Prostate gland (tissue), 2 donors: ENCODE measurements at regions not wholly inside any gene's neighbourhood (a gene's known extent, or its start where the extent isn't known, plus 50 kb on each side); places are given as distances from the start of the nearest gene placed in this dataset.
"Not testable (repeated sequence)": the region's sequence is repeated elsewhere in the genome, so short reads cannot be mapped to it uniquely, and the experiment has no call there.

Experiments used
- DNase-seq: peaks from one replicate; pipeline ENCODE4 v3.0.0-alpha.2; 2019; ENCODE audit warnings: low spot score
- H3K27ac ChIP-seq, 2 donors: fragments of 200-600 bp; sonication (generic); 2 replicates each; pipeline ENCODE4 v1.5.1; 2017 to 2019
- H3K27me3 ChIP-seq: fragments of 200-600 bp; sonication (generic); replicated peaks from 2 replicates; pipeline ENCODE4 v1.5.1; 2019; ENCODE audit not compliant: insufficient read depth
- H3K36me3 ChIP-seq, 2 donors: fragments of 200-600 bp; sonication (generic); 1 replicate in 1 of 2; 2 replicates in 1 of 2; pipeline versions ENCODE4 v1.5.1 to v1.8.1; 2017 to 2019
- H3K4me1 ChIP-seq: fragments of 200-600 bp; sonication (generic); replicated peaks from 2 replicates; pipeline ENCODE4 v1.5.1; 2019
- H3K4me3 ChIP-seq, 2 donors: fragments of 200-600 bp; sonication (generic); 2 replicates each; pipeline ENCODE4 v1.5.1; 2017 to 2019
- H3K9me3 ChIP-seq: fragments of 200-600 bp; sonication (generic); 2 replicates; pipeline ENCODE4 v1.5.1; 2017
- POLR2A ChIP-seq: fragments of 450-650 bp; IDR thresholded peaks from one replicate; pipeline ENCODE4 v1.6.1; 2016; ENCODE audit warnings: antibody characterized with exemption, mild to moderate bottlenecking
- POLR2AphosphoS5 ChIP-seq: sonication (generic); formaldehyde crosslinking; IDR thresholded peaks from one replicate; pipeline ENCODE4 v1.6.1; 2017; ENCODE audit warnings: antibody characterized with exemption
- WGBS: methylation state at CpG from one replicate; pipeline ENCODE4 v1.1.5; 2018; 5-methylcytosine and 5-hydroxymethylcytosine counted together
- intact Hi-C: fragments of 100-400 bp; cut with DNase I; formaldehyde crosslinking; loops from one replicate; pipeline ENCODE4 v1.14.2; 2022
- TF ChIP-seq, protein P1 (sequence below), 4 experiments: fragments of 200-600 bp in 2 of 4; fragments of 450-650 bp in 2 of 4; sonication (generic) in 2 of 4; IDR thresholded peaks; 1 replicate in 3 of 4; 2 replicates in 1 of 4; pipeline ENCODE4 v1.5.1; 2016 to 2019; ENCODE audit warnings: antibody characterized with exemption in 4 of 4, mild to moderate bottlenecking in 2 of 4, moderate library complexity in 2 of 4

DNA sequence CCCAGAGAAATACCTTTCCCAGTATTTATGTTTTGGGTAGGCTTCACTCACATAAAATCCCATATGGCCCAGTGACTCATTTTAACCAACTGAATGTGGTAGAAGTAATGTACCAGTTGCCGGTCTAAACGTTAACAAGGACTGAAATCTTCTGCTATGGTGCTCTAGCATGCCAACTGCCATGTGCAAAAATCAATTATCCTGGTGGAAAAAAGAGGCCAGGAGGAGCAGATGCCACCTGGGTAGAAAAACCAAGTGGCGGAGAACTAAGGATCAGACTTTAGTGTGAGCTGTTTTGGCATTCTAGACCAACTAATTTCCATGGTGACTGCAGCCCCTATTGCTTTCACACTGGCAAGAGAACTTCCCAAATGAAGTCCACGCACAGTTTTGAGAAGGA lies 1660.7 kb upstream of the ADGRL3 start:
- intact Hi-C loops = no loop called here
- no peaks in the 10 kb centered on the region for H3K36me3 ChIP-seq
- H3K4me3 ChIP-seq = no peak overlapping the region
- WGBS = 94% methylated on average over 4 of the region's 4 CpGs
- TF ChIP-seq POLR2AphosphoS5 = no peak
- TF ChIP-seq, protein P1, sequence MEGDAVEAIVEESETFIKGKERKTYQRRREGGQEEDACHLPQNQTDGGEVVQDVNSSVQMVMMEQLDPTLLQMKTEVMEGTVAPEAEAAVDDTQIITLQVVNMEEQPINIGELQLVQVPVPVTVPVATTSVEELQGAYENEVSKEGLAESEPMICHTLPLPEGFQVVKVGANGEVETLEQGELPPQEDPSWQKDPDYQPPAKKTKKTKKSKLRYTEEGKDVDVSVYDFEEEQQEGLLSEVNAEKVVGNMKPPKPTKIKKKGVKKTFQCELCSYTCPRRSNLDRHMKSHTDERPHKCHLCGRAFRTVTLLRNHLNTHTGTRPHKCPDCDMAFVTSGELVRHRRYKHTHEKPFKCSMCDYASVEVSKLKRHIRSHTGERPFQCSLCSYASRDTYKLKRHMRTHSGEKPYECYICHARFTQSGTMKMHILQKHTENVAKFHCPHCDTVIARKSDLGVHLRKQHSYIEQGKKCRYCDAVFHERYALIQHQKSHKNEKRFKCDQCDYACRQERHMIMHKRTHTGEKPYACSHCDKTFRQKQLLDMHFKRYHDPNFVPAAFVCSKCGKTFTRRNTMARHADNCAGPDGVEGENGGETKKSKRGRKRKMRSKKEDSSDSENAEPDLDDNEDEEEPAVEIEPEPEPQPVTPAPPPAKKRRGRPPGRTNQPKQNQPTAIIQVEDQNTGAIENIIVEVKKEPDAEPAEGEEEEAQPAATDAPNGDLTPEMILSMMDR (IDR thresholded peaks at IDR 0.05) = no peak
- TF ChIP-seq POLR2A = no peak
- H3K27me3 ChIP-seq = no peaks in the 10 kb centered on the region
- H3K9me3 ChIP-seq = no peaks in the 10 kb centered on the region
- H3K27ac ChIP-seq = no peak overlapping the region
- H3K4me1 ChIP-seq = no peaks in the 10 kb centered on the region
- DNase-seq = no peak

DNA sequence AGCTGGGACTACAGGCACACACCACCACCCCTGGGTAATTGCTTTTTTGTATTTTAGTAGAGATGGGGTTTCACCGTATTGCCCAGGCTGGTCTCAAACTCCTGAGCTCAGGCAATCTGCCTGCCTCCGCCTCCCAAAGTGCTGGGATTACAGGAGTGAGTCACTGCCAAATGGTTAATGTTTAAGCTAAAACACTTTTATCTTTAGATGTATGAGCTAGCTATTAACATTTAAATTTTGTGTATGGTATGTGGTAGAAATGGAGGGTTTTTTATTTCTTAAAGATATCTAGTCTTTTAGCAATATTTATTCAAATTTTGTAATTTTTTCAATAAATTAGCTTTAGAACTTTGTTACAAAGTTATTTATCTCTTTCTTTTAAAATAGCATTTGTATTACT lies 1659.8 kb upstream of the ADGRL3 start:
- intact Hi-C loops = no loop called here
- 48% methylated on average over 2 of the region's 2 CpGs for WGBS
- H3K27ac ChIP-seq = no peak overlapping the region
- TF ChIP-seq POLR2A (no peak), POLR2AphosphoS5 (no peak)
- TF ChIP-seq, protein P1 (IDR thresholded peaks at IDR 0.05) = no peak
- no peaks in the 10 kb centered on the region for H3K4me1 ChIP-seq
- H3K36me3 ChIP-seq = no peaks in the 10 kb centered on the region
- no peak overlapping the region for H3K4me3 ChIP-seq
- DNase-seq = no peak
- H3K9me3 ChIP-seq = no peaks in the 10 kb centered on the region
- no peaks in the 10 kb centered on the region for H3K27me3 ChIP-seq

DNA sequence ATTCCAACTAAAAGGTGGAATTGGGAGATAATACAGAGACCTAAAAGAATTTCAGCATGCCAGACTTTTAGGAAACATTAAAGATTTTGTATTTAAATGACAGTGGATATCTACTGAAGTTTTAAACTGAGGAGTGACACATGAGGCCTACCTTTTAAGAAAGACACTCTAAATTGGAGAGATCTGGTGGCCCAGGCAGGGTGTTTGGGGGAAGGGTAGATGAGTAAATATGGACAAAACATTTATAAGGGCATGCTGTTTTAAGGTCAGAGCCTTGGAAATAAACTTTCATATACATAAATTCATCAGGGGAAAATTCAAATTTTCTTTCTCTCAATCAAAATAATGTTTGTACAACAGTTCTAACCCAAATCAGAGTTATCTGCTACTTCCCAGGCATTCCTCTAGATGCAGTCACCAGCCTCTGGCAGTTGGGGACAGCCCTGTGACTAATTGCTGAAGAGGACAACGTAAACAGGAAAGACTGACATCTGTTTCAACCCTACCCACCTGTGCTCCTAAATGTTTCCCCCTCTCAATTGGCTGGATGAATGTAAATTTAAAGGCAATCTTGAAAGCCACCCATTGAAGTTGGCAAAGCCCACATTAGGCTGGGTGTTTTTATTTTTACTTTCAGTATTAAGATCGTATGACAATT lies 1646.9 kb upstream of the ADGRL3 start:
- TF ChIP-seq POLR2AphosphoS5 = no peak
- no peak for TF ChIP-seq POLR2A
- TF ChIP-seq, protein P1 (IDR thresholded peaks at IDR 0.05) = no peak
- H3K27ac ChIP-seq = no peak overlapping the region
- no peaks in the 10 kb centered on the region for H3K27me3 ChIP-seq
- no peaks in the 10 kb centered on the region for H3K36me3 ChIP-seq
- H3K4me1 ChIP-seq = no peaks in the 10 kb centered on the region
- no peak overlapping the region for H3K4me3 ChIP-seq
- no peak for DNase-seq
- 46% methylated on average over 2 of the region's 2 CpGs for WGBS
- intact Hi-C loops = no loop called here
- no peaks in the 10 kb centered on the region for H3K9me3 ChIP-seq

DNA sequence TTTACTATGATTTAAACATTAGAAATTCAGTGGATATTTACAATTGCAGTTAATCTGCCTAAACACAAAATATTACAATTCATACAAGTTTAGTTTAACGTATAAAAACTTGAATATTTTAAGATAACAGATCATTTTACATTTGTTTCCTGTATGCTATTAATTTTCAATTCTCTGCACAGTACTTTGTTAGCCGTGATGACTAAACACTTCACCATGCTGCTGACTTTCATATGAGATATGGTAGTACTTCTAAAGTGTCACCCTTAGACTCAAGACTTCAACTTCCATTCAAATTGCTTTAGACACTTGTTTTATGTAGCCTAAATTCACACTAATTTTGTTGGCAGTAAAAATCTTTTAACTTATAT lies 1646.4 kb upstream of the ADGRL3 start:
- Histone ChIP-seq H3K9me3 (no peaks in the 10 kb centered on the region), H3K36me3 (no peaks in the 10 kb centered on the region), H3K27ac (no peak overlapping the region), H3K4me1 (no peaks in the 10 kb centered on the region), H3K4me3 (no peak overlapping the region), H3K27me3 (no peaks in the 10 kb centered on the region)
- TF ChIP-seq POLR2A (no peak), POLR2AphosphoS5 (no peak)
- TF ChIP-seq, protein P1 (IDR thresholded peaks at IDR 0.05) = no peak
- intact Hi-C loops = no loop called here
- DNase-seq = no peak
- 54% methylated on average over 2 of the region's 2 CpGs for WGBS

DNA sequence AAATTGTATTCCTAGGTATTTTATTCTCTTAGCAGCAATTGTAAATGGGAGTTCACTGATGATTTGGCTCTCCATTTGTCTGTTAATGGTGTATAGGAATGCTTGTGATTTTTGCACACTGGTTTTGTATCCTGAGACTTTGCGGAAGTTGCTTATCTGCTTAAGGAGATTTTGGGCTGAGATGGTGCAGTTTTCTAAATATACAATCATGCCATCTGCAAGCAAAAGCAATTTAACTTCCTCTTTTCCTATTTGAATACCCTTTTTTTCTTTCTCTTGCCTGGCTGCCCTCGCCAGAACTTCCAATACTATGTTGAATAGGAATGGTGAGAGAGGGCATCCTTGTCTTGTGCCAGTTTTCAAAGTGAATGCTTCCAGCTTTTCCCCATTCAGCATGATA lies 1643.9 kb upstream of the ADGRL3 start:
- H3K27ac ChIP-seq, H3K36me3 ChIP-seq, H3K27me3 ChIP-seq, H3K9me3 ChIP-seq, H3K4me3 ChIP-seq, H3K4me1 ChIP-seq, intact Hi-C loops, DNase-seq: not testable (repeated sequence)
- WGBS = 88% methylated on average over 2 of the region's 2 CpGs

DNA sequence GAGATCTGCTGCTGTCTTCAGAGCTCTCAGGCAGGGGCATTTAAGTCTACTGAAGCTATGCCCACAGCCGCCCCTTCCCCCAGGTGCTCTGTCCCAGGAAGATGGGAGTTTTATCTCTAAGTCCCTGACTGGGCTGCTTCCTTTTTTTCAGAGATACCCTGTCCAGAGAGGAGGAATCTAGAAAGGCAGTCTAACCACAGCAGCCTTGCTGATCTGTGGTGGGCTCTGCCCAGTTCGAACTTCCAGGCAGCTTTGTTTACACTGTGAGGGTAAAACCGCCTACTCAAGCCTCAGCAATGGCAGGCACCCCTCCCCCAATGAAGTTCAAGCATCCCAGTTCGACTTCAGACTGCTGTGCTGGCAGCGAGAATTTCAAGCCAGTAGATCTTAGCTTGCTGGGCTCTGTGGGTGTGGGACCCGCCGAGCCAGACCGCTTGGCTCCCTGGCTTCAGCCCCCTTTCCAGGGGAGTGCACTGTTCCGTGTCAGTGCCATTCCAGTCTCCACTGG lies 1639.9 kb upstream of the ADGRL3 start:
- WGBS = 40% methylated on average over 9 of the region's 9 CpGs
- H3K27me3 ChIP-seq, H3K4me3 ChIP-seq, intact Hi-C loops, H3K36me3 ChIP-seq, DNase-seq, H3K27ac ChIP-seq, H3K4me1 ChIP-seq, H3K9me3 ChIP-seq: not testable (repeated sequence)
